GM23248 (cell line): ENCODE measurements at regions not wholly inside any gene's neighbourhood (a gene's known extent, or its start where the extent isn't known, plus 50 kb on each side); places are given as distances from the start of the nearest gene placed in this dataset.

Experiments used
- DNase-seq: peaks from one replicate; pipeline ENCODE4 v3.0.0-alpha.2; 2015
- H2AFZ ChIP-seq: fragments of 200-600 bp; sonication (generic); 2 replicates; pipeline ENCODE4 v1.6.1; 2016; ENCODE audit warnings: antibody characterized with exemption
- H3F3A ChIP-seq: fragments of 200-600 bp; sonication (generic); 2 replicates; pipeline ENCODE4 v1.6.1; 2016; ENCODE audit warnings: mild to moderate bottlenecking, antibody characterized with exemption, mixed run types; ENCODE audit not compliant: insufficient read depth
- H3K27ac ChIP-seq: fragments of 200-600 bp; sonication (generic); 2 replicates; pipeline ENCODE4 v1.5.1; 2016; ENCODE audit warnings: mild to moderate bottlenecking
- H3K27me3 ChIP-seq: fragments of 200-600 bp; sonication (generic); replicated peaks from 2 replicates; pipeline ENCODE4 v1.6.1; 2016; ENCODE audit warnings: mild to moderate bottlenecking; ENCODE audit not compliant: insufficient read depth
- H3K36me3 ChIP-seq: fragments of 200-600 bp; sonication (generic); 2 replicates; pipeline ENCODE4 v1.6.1; 2016; ENCODE audit warnings: low read depth, mild to moderate bottlenecking
- H3K4me1 ChIP-seq: fragments of 200-600 bp; sonication (generic); 2 replicates; pipeline ENCODE4 v1.6.1; 2016; ENCODE audit warnings: mild to moderate bottlenecking; ENCODE audit not compliant: insufficient read depth
- H3K4me2 ChIP-seq: fragments of 200-600 bp; sonication (generic); one replicate; pipeline ENCODE4 v1.6.1; 2016; ENCODE audit warnings: mild to moderate bottlenecking; ENCODE audit not compliant: unreplicated experiment
- H3K4me3 ChIP-seq: fragments of 200-600 bp; sonication (generic); 2 replicates; pipeline ENCODE4 v1.5.1; 2016; ENCODE audit warnings: mild to moderate bottlenecking
- H3K79me2 ChIP-seq: fragments of 200-600 bp; sonication (generic); 2 replicates; pipeline ENCODE4 v1.6.1; 2016; ENCODE audit warnings: mild to moderate bottlenecking; ENCODE audit not compliant: insufficient read depth
- H3K9ac ChIP-seq: fragments of 200-600 bp; sonication (generic); 2 replicates; pipeline ENCODE4 v1.6.1; 2016; ENCODE audit warnings: mild to moderate bottlenecking
- H3K9me2 ChIP-seq: fragments of 200-600 bp; sonication (generic); 2 replicates; pipeline ENCODE4 v1.6.1; 2016; ENCODE audit warnings: mixed run types, mild to moderate bottlenecking, moderate library complexity; ENCODE audit not compliant: insufficient read depth
- H3K9me3 ChIP-seq: fragments of 200-600 bp; sonication (generic); one replicate; pipeline ENCODE4 v1.6.1; 2017; ENCODE audit warnings: low read depth
- H4K20me1 ChIP-seq: fragments of 200-600 bp; sonication (generic); 2 replicates; pipeline ENCODE4 v1.6.0; 2016; ENCODE audit not compliant: insufficient read depth
- EZH2 ChIP-seq: fragments of 200-600 bp; sonication (generic); IDR thresholded peaks from 2 replicates; pipeline ENCODE4 v1.6.1; 2018; ENCODE audit warnings: antibody characterized with exemption, mild to moderate bottlenecking; ENCODE audit not compliant: insufficient read depth, poor library complexity, severe bottlenecking
- EZH2phosphoT487 ChIP-seq: fragments of 200-600 bp; sonication (generic); IDR thresholded peaks from 2 replicates; pipeline ENCODE4 v1.6.1; 2018; ENCODE audit warnings: antibody characterized with exemption, moderate library complexity, mild to moderate bottlenecking, low read depth; ENCODE audit not compliant: insufficient read depth
- WGBS, 2 experiments: methylation state at CpG; one replicate each; pipeline ENCODE4 v1.1.6; 2015 to 2017; ENCODE audit warnings: low lambda C conversion rate in 2 of 2, low coverage in 1 of 2; ENCODE audit errors: missing lambda C conversion rate in 2 of 2; 5-methylcytosine and 5-hydroxymethylcytosine counted together
- in situ Hi-C: fragments of 300-500 bp; cut with MboI; formaldehyde crosslinking; loops from 2 replicates; pipeline ENCODE4 v1.15.0; 2020

DNA sequence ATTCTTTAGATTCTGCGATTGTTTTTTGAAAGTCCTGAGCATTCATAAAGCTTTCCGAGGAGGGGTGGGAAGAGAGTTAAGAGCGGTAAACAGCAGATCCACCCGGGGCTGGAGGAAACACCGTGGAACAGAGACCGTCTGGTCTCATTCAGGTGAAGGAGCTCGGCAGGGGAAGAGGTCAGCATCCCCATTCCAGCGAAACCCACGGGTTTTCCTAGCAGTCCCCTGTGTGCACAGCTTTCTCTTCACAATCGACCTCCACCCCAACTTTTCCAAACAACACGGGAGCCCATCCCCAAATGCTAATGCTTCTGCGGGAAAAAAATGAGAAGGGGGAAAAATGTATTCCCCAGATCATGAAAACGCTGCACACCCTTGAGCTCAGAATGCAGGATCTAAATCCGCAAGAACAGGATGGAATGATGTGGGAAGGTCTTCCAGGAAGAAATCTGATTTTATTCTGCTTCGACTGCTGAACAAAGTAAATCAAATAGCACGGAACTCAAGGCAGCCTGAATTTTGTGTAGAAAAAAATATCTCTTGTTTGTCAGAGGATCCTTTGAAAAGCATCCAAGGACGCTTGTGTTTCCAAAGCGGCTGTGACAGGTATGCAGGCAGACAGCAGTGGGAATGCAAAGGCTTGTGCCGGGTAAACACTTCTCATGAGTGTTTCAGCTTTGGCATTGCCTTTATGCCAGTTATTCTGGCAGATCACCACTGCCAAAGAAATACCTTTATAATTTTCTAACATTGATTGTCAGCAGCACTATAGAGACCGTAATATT, 128.8 kb downstream of the NDUFA12 start:
- in situ Hi-C loops: no loop called here
- H3K27ac ChIP-seq: no peak overlapping the region
- H3K79me2 ChIP-seq: no peaks in the 10 kb centered on the region
- no peak overlapping the region for H3K4me2 ChIP-seq
- H2AFZ ChIP-seq: no peak overlapping the region
- H3K27me3 ChIP-seq: peaks cover 56% of the 10 kb centered on the region
- TF ChIP-seq EZH2phosphoT487: 0 out of 2 replicates have a peak, but pooled peaks have one; percentile 5
- TF ChIP-seq EZH2: no peak
- 16% methylated on average over 20 of the region's 20 CpGs for WGBS, 2 experiments
- no peaks in the 10 kb centered on the region for H3K4me1 ChIP-seq
- no peak overlapping the region for H3K9ac ChIP-seq
- no peaks in the 10 kb centered on the region for H4K20me1 ChIP-seq
- H3K36me3 ChIP-seq: no peaks in the 10 kb centered on the region
- H3F3A ChIP-seq: no peaks in the 10 kb centered on the region
- no peak for DNase-seq
- no peaks in the 10 kb centered on the region for H3K9me3 ChIP-seq
- H3K4me3 ChIP-seq: no peak overlapping the region
- H3K9me2 ChIP-seq: no peaks in the 10 kb centered on the region

DNA sequence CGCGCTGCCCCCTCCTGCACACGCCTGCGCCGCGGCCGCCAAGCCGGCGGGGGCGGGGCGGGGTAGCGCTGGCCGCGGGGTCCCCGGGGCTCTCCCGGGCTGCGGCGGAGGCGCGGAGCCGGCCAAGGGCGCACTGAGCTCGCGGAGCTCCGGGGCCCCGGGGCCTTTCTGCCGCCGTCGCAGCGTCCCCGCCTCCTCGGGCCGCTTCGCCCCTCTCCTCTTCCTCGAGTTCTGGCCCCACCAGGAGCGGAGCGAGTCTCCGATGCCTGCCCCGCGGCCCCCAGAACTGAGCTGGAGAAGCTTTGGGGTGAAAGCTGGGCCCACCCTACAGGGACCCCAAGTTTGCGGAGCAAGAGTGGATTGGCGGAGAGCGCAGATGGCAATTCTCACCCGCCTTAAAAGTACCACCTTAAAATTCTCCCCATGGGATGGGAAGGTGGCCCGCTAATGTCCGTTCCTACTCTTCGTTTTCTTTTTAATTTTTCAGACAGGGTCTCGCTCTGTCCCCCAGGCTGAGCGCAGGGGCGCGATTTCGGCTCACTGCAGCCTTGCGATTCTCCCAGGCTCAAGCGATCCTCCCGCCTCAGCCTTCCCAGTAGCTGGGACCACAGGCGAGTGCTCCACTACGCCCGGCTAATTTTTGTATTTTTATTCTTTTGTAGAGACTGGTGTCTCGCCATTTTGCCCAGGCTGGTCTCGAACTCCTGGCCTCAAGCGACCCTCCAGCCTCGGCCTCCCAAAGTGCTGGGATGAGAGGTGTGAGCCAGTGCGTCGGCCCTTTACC, 129.6 kb downstream of the NDUFA12 start:
- TF ChIP-seq EZH2phosphoT487: no peak
- TF ChIP-seq EZH2: peak; percentile 99
- in situ Hi-C loops: no loop called here

DNA sequence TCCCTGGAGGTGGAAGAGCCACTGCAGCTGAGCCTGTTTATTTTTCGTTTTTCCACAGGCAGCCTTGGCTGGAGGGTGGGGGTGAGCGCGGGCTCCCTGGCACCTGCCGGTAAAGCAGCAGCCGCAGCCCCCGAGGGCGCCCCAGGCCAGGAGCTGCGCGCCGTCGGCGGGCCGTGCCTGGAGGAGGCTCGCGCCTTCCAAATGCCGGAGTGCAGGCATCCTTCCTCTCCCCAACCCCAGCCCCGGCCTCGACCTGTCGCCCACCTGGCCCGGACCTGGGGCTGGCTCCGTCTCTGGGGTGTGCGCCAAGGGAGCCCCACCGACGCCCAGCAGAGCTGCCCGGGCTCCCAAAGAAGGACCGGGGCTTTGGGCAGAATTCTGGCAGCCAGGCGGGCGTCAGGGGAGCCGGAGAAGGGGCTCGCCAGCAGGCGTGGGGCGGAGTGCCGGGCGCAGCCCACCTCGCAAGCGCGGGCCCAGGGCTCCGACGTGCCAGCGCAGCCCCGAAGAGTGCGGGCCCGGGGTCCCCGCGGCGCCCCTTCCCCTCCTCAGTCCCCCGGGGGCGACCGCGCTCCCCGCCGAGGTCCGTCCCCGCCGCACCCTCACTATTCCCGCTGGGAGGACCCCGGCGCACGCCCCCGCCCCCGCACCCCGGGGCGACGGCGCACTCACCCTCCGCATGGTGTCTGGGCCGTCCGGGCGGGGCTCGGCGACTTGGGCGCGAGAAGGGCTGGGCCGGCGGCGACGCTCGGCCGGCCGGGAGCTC, 130.3 kb downstream of the NDUFA12 start:
- DNase-seq: peak; percentile 33
- peaks cover 56% of the 10 kb centered on the region for H3K27me3 ChIP-seq
- no peak overlapping the region for H2AFZ ChIP-seq
- H3F3A ChIP-seq: no peaks in the 10 kb centered on the region
- no peak overlapping the region for H3K27ac ChIP-seq
- no peak overlapping the region for H3K9ac ChIP-seq
- H3K4me3 ChIP-seq: no peak overlapping the region
- no peaks in the 10 kb centered on the region for H3K9me2 ChIP-seq
- H3K9me3 ChIP-seq: no peaks in the 10 kb centered on the region
- no peaks in the 10 kb centered on the region for H3K4me1 ChIP-seq
- 2 to 5% methylated on average over 23 to 41 of the region's 80 CpGs for whole genome bisulfite sequencing, 2 experiments
- H3K79me2 ChIP-seq: no peaks in the 10 kb centered on the region
- no peaks in the 10 kb centered on the region for H4K20me1 ChIP-seq
- no peak overlapping the region for H3K4me2 ChIP-seq
- no peak for TF ChIP-seq EZH2phosphoT487
- TF ChIP-seq EZH2: peak; percentile 40
- no peaks in the 10 kb centered on the region for H3K36me3 ChIP-seq
- in situ Hi-C loops: no loop called here

More for the DNA sequence above, 129.6 kb downstream of the NDUFA12 start:
- no peak overlapping the region for H3K9ac ChIP-seq
- H3K4me1 ChIP-seq: no peaks in the 10 kb centered on the region
- H3K4me2 ChIP-seq: peak overlapping the region; percentile 47
- H3K27ac ChIP-seq: no peak overlapping the region
- no peaks in the 10 kb centered on the region for H3F3A ChIP-seq
- 4 to 9% methylated on average over 27 to 34 of the region's 64 CpGs for WGBS, 2 experiments
- H2AFZ ChIP-seq: no peak overlapping the region
- H3K27me3 ChIP-seq: peaks cover 56% of the 10 kb centered on the region
- H3K79me2 ChIP-seq: no peaks in the 10 kb centered on the region
- no peaks in the 10 kb centered on the region for H3K9me2 ChIP-seq
- no peak for DNase-seq
- H4K20me1 ChIP-seq: no peaks in the 10 kb centered on the region
- peak overlapping the region; percentile 53 for H3K4me3 ChIP-seq
- H3K36me3 ChIP-seq: no peaks in the 10 kb centered on the region
- H3K9me3 ChIP-seq: no peaks in the 10 kb centered on the region

DNA sequence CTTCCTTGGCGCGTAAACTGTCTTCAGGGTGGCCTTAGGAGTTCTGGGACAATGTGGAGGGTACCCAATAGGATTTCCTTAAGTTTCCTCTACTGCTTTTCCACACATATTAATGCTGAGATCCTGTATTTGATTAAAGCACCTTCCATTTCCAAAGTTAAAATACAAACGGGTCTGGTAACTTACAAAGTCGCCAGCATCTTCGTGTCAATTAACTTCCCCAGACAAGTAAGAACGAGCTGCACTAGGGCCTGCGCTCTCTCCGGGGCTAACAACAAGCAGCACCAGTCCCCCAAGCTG, 130.9 kb downstream of the NDUFA12 start:
- Histone ChIP-seq H3K27ac (no peak overlapping the region), H3K4me3 (no peak overlapping the region), H3K36me3 (no peaks in the 10 kb centered on the region), H3K9me3 (no peaks in the 10 kb centered on the region), H3K27me3 (peaks cover 56% of the 10 kb centered on the region), H3K79me2 (no peaks in the 10 kb centered on the region), H3K9me2 (no peaks in the 10 kb centered on the region), H3K4me2 (no peak overlapping the region), H2AFZ (no peak overlapping the region), H4K20me1 (no peaks in the 10 kb centered on the region), H3F3A (no peaks in the 10 kb centered on the region), H3K4me1 (no peaks in the 10 kb centered on the region), H3K9ac (no peak overlapping the region)
- DNase-seq: no peak
- in situ Hi-C loops: no loop called here
- TF ChIP-seq EZH2phosphoT487 (no peak), EZH2 (no peak)
- 48 to 51% methylated on average over 8 of the region's 8 CpGs for WGBS, 2 experiments
